22Rv1 (cell line): ENCODE measurements at regions not wholly inside any gene's neighbourhood (a gene's known extent, or its start where the extent isn't known, plus 50 kb on each side); places are given as distances from the start of the nearest gene placed in this dataset.

Source experiments
- ZFX ChIP-seq: fragments of 450-650 bp; IDR thresholded peaks from 2 replicates; pipeline ENCODE4 v1.6.1; 2017; ENCODE audit warnings: antibody characterized with exemption, borderline replicate concordance
- TF ChIP-seq, protein P1 (sequence below): fragments of 450-650 bp; IDR thresholded peaks from 2 replicates; pipeline ENCODE4 v1.5.1; 2017; ENCODE audit warnings: mild to moderate bottlenecking

DNA sequence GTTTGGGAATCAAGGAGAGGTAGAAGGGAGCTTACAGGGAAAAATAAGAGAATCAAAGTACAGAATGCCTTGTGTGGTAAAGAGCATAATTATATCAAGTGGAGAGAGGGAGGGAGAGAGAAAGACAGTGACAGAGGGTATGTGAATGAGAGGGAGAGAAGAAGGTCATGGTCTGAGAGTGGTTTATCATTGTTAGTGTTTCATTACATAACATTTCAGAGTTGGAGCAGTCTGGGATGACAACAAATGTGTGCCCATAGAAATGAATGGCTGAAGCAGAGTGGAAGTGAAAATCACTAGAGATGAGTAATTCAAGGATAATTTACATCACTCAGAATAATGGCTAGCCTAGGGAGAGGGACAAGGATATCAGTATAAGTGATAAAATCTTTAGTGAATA, 799.2 kb downstream of the TLE1 start:
- TF ChIP-seq, protein P1, sequence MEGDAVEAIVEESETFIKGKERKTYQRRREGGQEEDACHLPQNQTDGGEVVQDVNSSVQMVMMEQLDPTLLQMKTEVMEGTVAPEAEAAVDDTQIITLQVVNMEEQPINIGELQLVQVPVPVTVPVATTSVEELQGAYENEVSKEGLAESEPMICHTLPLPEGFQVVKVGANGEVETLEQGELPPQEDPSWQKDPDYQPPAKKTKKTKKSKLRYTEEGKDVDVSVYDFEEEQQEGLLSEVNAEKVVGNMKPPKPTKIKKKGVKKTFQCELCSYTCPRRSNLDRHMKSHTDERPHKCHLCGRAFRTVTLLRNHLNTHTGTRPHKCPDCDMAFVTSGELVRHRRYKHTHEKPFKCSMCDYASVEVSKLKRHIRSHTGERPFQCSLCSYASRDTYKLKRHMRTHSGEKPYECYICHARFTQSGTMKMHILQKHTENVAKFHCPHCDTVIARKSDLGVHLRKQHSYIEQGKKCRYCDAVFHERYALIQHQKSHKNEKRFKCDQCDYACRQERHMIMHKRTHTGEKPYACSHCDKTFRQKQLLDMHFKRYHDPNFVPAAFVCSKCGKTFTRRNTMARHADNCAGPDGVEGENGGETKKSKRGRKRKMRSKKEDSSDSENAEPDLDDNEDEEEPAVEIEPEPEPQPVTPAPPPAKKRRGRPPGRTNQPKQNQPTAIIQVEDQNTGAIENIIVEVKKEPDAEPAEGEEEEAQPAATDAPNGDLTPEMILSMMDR: no peak
- TF ChIP-seq ZFX: no peak
